GM19023 (cell line): ENCODE measurements at regions not wholly inside any gene's neighbourhood (a gene's known extent, or its start where the extent isn't known, plus 50 kb on each side); places are given as distances from the start of the nearest gene placed in this dataset.
"Not testable (repeated sequence)": the region's sequence is repeated elsewhere in the genome, so short reads cannot be mapped to it uniquely, and the experiment has no call there.

Experiments
- ATAC-seq: cut with Tn5 transposase; IDR thresholded peaks from one replicate; pipeline ENCODE4 v1.9.1; 2021; ENCODE audit warnings: mild to moderate bottlenecking, moderate library complexity; ENCODE audit not compliant: unreplicated experiment

DNA sequence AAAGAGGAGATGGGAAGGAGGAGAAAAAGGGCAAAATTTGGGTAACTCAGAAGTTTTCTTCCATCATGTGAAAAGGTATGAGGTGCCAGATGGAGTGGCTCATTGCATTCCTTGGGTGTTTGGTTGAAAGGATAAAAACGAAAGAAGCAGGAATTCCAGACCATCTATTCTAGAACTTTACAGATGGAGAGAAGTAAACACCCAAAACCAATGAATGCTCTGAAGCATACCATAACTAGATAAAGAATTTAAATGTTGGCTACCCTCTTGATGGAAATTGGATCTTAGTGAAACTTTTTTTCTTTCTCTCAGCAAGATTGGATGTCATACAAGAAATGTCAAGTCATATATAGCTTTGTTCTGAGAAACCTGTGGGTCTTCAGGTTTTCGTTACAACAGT lies 175.6 kb upstream of the FAR2 start:
- ATAC-seq: no peak

DNA sequence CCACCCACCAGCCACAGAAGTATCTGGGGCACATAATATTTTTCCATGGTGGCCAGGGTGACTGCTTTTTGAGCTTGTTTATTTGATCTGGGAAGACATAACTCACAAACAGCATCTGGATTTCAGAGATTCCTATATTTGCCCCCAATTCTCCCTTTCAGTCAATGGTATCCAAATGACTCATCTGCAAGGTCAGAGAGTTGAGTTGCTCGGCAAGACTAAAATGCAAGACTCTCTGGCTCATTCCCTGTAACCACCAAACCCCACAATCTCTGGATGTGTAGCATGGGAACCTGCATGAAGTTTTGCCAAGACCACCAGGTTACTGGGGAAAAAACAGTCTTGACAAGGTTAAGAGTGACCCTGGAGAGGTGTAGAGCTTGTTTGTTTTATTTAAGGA lies 174.9 kb upstream of the FAR2 start:
- no peak for ATAC-seq

DNA sequence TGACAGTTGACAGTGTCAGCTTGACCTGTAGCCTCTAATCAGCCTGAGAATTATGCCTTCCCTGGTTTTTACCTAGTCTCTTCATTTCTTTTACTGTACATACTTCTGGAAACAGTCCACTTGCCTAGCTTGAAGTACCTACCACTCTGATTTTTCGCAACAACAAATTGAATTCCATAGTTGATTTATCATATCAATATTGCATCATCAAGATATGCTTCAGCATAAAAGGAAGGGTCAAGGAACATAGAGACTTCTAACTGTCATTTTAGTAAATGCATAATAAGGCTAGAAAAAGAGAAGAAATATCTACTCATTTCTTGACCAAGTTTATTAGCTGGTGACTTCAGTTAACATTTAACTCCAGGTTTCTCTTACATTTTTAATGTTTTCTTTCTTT lies 174.2 kb upstream of the FAR2 start:
- ATAC-seq: no peak

DNA sequence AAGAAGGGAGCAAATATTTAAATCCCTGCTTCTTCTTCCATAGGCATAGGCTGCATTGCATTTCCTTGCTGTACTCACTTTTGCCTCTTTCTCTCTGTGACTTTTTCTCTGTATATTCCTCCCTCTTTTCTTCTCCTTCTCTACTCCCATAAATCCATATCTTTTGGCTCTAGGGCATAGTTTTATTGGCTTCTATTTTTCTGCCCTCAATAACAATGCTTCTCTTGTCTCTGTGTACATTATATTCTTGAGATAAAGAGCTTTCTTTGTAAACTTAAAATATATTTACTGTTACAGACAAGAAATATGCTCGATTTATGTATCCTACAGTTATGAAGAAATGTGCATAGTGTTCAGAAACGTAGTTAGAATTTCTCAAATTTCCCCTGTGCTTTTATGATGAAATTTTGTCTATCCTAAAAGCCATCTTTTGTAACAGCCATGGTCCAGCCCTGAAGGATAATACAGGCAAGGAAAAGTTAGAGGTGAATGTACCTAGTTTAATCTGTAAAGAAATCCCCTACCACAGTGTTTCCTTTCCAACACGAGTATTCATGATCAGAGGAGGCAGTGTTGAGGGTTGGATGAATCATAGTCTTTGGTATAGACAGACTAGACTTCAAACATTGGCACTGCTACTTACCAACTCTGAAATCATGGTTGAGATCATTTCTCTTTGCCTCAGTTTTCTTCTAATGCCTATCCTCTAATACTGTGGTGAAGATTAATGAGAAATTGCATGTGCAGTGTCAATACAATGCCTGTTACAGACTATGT lies 173.3 kb upstream of the FAR2 start:
- ATAC-seq: no peak

DNA sequence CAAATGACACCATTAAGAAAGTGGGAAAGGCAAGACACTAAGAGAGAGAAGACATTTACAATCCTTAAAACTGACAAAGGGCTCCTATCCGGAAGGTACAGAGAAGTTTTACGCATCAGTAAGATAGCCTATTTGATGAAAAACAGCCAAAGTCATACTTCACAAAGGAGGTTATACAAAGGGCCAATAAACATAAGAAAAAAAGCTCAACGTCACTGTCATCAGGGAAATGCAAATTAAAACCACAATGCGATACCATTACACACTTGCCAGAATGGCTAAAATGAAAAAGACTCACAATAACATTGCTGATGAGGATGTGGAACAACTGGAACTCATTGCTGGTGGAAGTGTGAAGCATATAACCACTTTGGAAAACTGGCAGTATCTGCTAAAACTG lies 168.6 kb upstream of the FAR2 start:
- ATAC-seq: no peak

DNA sequence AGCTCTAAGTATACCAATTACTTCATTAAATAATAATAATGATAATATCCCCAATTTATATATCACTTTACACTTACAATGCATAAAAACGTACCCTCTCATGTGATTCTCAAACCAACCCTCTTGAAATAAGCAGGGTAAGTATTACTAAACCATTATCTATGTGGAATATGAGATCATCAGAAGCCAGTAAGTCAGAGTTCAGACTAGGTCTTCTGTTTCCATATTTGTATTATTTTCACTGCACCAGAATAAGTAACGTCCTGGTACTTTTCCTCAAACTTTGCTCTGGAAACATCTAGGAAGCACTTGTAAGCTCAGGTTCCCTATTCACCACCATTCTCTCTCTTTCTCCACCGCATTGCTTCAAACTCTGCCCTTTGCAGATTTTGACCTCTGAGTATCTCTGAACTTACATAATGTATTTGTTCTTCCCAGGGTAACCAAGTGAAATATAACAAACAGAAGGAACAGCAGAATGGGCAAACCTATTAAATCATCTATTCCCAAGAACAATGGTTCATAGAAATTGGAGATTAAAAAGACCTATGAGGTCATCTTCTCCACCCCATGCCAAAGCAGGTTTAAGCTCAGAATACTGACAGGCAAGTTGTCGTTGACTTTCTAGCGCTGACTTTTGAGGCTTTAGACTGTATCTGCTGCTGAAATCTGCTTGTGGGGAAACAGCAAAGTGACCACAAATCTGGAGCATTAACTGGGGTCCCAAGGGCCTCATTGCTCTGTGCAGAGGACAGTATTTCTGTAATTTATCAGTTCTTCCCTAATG lies 161.3 kb upstream of the FAR2 start:
- no peak for ATAC-seq

DNA sequence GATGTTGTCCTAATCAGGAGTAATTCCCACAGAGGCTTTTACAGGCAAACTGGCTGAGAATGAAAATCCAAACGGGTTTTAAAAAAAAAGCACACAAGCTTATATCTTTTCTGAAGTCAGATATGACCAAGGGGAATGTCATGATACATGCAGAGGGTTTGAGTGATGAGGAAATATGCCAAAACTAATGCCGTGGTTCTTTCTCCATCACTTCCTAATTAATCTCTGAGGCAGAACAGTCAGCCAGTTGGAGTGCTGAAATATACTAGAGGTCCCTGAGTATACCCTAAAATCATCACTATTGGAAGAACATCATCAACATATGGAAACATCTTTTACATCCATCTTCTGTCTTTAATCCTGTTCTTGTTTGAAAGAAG lies 160.8 kb upstream of the FAR2 start:
- ATAC-seq: no peak

DNA sequence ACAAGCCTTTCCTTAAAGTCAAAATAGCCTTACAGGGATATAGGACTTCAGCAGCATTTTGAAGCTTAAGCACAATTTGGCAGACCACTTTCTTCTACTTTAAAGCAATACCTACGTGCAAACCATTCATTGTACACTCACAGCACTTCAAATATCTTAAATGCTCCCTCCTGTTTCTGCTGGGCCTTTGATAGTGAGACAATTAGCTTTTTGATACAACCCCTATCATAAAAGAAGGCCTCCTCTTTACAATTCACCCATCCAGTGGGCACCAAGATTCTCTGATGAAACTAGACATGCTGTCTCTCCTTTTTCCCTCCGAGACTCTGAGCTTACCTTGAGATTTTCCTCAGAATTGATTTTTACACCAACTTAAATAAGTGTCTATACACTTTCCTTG lies 157.5 kb upstream of the FAR2 start:
- no peak for ATAC-seq

DNA sequence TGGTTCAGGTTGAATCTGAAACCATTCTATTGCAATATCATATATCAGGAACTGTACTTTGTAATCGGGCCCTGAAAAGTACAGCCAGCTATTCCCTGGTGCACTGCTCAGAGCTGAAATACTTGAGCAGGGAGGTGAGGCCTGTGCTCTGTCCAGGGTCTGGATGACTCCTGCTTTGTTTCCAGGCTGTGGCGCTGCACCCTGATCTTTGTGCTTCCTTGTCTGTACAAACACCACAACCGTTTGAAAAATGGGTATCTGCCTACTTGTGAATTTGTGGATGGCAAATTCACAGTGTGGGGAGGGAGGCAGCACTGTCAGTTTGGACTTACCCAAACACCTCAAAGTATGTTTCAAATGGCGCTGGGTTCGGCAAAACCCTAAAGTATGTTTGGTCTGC lies 155.4 kb upstream of the FAR2 start:
- no peak for ATAC-seq

DNA sequence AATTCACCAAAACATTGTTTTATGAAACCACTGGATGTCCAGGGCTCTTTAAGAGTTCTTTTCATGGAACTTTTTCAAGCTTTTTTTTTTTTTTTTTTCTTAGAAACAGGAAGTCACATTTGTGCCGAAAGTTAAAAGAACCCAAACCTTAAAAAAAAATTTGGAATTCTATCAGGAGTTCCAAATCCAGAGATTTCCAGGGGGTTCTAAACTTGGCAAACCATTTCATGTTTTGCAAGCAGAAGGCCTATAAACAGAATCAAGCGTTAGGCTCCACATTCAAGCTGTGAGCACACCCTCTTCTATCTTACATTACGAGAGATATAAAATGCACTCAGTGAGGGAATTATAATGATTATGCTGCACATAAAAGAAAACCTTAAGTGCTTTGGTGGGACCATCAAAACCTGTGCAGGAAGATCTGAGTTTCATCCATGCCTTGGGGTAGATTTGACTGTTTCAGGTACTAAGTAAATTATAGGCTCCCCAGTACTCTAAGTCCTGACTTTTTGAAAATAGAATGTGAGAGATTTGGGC lies 154.8 kb upstream of the FAR2 start:
- no peak for ATAC-seq

DNA sequence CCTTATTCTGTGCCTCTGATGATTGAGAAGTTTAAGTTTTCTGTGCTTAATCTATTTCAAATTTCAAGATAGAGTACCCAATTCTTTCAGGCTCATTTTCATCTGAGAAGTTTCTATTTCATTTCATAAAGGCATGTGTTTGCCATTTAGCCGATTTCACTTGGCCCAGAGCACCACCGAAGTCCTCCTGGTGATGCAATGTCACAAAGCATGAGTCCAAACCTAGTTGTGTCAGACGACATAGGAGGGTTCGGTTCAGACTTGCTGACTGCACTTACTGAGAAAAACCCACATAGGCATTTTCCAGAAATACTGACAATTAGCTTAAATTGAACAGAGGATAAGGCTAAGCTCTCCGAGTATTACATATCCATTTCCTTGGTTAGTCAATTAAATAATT lies 152.4 kb upstream of the FAR2 start:
- ATAC-seq: no peak

DNA sequence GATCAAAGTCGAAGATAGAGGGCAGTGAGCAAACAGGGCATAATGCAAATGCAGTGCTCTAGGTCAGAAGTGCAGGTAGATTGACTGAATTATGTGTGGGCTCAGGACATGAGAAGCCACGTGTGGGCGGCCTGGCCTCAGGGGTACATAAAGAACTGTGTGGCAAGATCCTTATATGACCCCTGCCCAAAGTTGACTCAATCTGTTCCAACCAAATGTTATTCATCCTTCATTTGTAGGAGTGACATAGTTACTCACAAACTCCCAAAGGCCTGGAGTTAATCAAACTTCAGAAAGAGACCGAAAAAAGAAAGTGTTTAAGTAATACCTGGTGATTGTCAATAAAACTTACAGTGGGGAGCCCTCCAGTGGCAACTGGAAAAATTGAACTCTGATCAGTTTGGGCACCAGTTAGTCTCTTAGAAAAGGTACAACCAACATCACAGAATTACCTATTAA lies 150.4 kb upstream of the FAR2 start:
- no peak for ATAC-seq

DNA sequence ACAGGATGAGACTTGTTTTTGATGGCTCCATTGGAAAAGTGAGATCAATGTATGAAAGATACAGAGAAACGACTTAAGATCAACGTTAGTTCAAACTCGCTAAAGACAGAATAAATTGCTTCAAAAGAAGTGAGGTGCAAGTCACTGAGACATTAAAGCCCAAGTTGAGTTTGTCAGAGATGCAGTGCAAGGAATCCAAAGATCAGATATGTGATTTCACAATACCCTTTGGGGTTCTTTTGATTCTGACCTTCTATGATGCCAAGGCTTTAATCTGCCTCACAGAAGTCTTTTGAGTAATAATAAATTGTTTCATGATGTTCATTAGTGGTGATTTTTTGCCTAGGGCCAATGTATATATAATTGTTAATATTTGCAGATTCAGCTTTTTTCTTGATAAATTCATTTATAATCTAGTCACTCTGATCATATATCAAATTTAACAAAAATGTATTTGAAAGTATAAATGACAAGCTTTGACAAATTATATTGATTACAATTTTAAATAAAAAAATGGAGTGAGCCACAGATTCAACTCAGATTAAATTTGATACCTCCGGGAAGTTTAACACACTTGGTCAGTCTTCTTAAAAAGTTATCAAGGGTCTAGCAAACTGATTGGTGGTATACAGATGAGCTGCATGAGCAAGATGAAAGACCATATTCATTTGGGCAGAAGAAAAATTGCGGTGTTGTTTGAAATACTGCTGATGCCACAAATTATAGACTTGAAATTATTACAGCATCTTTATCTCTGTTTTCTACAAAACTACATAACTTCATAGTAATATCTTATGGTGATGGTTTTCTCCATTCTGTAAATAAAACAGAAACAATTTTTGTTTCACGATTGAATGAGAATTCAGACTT lies 144.8 kb upstream of the FAR2 start:
- ATAC-seq: no peak

DNA sequence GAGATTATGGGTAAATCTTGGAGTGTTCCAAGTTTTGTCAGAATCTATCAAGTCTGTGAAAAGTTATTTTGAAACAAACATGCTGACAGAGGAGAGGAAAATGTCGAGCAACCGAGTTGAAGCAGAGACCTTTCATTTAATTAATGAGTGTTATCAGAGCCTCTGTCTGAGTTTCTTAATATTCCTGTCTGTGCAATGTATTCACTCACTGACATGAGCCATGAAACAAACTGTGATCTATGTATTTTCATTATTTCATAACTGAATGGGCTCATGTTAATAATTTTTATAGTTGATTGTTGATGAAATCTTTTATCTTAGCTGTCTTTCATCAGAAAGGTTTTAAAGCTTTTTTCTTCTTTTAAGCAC lies 144.2 kb upstream of the FAR2 start:
- no peak for ATAC-seq

DNA sequence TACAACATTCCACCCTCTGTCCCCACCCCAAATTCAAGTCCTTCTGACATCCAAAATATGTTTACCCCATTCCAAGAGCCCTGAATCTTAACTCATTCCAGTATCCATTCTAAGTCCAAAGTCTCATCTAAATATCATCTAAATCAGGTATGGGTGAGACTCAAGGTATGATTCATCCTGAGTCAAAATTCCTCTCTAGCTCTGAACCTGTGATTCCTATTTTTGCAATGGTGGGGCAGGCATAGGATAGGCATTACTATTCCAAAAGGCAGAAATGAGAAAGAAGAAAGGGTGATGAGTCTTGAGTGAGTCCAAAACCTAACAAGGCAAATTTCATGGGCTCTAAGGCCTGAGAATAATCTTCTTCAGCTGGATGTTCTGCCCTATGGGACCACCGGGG lies 140.3 kb upstream of the FAR2 start:
- ATAC-seq: no peak

DNA sequence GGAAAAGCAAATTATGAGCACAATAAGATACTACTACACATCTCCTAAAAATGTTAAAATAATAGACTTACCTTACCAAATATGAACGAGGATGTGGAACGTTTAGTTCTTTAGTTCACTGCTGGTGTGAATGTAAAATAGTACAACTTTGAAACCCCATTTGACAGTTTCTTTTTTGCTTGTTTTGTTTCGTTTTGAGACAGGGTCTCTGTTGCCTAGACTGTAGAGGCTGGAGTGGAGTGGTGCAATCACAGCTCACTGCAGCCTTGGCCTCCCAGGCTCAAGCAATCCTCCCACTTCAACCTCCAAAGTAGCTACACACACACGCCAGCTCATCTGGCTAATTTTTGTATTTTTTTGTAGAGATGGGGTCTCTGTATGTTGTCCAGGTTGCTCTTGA lies 136.4 kb upstream of the FAR2 start:
- ATAC-seq: no peak

DNA sequence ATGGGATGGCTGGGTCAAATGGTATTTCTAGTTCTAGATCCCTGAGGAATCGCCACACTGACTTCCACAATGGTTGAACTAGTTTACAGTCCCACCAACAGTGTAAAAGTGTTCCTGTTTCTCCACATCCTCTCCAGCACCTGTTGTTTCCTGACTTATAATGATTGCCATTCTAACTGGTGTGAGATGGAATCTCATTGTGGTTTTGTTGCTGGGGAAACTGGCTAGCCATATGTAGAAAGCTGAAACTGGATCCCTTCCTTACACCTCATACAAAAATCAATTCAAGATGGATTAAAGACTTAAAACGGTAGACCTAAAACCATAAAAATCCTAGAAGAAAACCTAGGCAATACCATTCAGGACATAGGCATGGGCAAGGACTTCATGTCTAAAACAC lies 131.5 kb upstream of the FAR2 start:
- not testable (repeated sequence) for ATAC-seq

DNA sequence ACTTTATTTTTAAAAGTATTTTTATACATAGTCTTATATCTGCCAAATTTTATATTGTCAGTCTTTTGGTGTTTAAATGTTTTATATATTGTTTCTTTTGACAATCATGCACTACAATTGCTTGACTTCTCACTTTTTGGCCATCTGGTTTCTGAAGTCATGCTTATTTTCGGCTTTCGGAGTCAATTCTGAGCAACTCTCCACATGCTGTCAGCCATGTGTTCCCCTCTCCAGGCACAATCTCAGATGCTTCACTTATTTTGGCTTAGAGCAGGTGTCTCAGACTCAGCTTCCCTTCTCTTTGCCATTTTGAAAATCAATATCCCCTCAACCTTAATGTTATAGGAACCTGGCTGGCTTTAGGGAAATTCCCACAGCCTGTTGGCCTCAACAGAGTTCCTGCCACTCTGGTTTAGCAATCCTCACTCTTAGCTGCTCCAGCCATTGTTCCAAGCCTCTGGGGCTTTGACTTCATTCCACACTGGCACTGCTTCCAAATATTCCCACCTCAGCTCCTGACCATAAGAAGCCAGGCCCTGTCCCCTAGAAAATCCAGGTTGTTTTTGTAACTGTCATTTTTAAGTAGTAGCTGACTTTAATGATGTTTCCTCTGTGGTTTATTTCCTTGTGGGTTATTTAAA lies 125.5 kb upstream of the FAR2 start:
- no peak for ATAC-seq

DNA sequence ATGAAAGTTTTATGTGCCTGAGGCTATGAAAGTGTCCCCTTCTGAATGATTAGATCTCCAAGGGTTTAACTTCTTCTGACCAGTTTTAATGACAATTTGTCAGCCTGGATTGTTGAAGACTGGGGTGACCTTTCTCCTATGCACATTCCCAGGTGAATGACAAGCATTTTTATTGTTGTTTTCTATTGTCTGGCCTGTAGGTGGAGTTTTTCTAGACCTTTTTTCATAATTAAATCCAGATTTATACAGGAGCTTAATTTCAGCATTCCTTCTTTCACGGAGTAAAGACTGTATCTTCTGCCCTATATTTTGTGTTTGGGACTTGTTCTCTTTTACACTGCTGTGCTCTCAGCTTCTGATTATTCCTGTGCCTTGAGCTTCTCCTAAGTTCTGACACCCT lies 125.0 kb upstream of the FAR2 start:
- ATAC-seq: no peak

DNA sequence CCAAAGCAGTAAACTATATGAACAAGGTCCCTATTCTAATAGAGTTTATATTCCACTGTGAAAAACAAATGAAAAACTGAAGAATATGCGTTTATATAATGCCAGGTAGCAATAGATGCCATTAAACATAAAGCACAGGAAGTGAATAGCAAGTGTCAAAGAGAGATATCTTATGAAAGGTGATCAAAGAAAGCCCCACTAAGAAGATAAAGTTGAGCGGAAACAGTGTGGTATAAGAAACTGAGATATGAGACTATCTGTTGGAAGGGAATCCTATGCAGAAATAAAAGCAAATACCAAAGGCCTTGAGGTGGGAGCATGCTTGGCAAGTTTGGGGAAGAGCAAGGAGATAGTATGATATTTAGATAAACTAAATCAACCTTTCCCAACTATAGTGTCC lies 123.1 kb upstream of the FAR2 start:
- ATAC-seq: no peak

DNA sequence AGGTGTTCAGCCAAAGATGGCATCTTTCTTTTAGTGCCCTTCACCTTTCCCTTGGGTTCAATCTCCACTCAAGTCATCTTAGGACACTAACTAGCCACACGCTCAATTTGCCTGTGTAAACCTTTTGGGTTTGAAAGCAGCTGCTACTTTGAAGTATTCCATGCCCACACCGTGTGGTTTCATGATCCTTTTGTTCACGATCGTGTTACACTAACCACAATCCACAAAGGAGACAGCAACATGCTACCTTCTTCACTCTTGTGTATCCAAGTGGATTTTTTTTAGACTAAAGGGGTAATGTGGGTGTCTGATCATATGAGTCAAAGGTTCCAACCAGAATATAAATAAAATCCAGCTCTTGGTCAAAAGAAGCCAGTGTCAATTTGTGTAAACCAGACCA lies 122.7 kb upstream of the FAR2 start:
- ATAC-seq: no peak
